Progenitor cell of endocrine pancreas (in vitro differentiated cells): ENCODE measurements at regions not wholly inside any gene's neighbourhood (a gene's known extent, or its start where the extent isn't known, plus 50 kb on each side); places are given as distances from the start of the nearest gene placed in this dataset.

ENCODE experiments used
- DNase-seq: peaks from one replicate; pipeline ENCODE4 v3.0.0; 2021; ENCODE audit warnings: low spot score; ENCODE audit not compliant: unreplicated experiment
- H3K27ac Mint-ChIP-seq: 2 replicates; pipeline ENCODE4 v1.8.0; 2021; ENCODE audit warnings: mild to moderate bottlenecking, moderate library complexity, mixed read lengths
- H3K27me3 Mint-ChIP-seq: 2 replicates; pipeline ENCODE4 v1.8.0; 2021; ENCODE audit warnings: mixed read lengths
- H3K36me3 Mint-ChIP-seq: 2 replicates; pipeline ENCODE4 v1.8.0; 2022; ENCODE audit warnings: mixed read lengths; ENCODE audit not compliant: insufficient read depth
- H3K4me1 Mint-ChIP-seq: 2 replicates; pipeline ENCODE4 v1.8.0; 2021; ENCODE audit warnings: low read depth, mixed read lengths
- H3K4me3 Mint-ChIP-seq: 2 replicates; pipeline ENCODE4 v1.8.0; 2021; ENCODE audit warnings: low read depth, mild to moderate bottlenecking, moderate library complexity, mixed read lengths
- H3K9me3 Mint-ChIP-seq: 2 replicates; pipeline ENCODE4 v1.8.0; 2021; ENCODE audit warnings: low read depth, mixed read lengths
- CTCF ChIP-seq: fragments of 200-600 bp; sonication (generic); IDR thresholded peaks from one replicate; pipeline ENCODE4 v1.5.0; 2021; ENCODE audit warnings: antibody characterized with exemption, mild to moderate bottlenecking; ENCODE audit not compliant: unreplicated experiment

DNA sequence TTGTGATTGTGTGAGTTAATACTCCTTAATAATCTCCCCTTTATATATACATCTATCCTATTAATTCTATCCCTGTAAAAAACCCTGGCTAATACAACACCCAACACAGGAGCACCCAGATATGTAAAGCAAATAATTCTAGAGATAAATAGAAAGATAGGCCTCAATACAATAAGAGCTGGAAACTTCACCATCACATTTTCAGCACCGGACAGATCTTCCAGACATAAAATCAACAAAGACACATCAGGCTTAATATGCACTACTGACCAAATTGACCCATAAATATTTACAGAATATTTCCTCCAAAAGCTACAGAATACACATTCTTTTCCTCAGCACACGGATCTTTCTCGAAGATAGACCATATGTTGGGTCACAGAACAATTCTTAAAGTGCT lies 71.0 kb upstream of the ST8SIA4 start:
- H3K4me3 Mint-ChIP-seq = no peak overlapping the region

DNA sequence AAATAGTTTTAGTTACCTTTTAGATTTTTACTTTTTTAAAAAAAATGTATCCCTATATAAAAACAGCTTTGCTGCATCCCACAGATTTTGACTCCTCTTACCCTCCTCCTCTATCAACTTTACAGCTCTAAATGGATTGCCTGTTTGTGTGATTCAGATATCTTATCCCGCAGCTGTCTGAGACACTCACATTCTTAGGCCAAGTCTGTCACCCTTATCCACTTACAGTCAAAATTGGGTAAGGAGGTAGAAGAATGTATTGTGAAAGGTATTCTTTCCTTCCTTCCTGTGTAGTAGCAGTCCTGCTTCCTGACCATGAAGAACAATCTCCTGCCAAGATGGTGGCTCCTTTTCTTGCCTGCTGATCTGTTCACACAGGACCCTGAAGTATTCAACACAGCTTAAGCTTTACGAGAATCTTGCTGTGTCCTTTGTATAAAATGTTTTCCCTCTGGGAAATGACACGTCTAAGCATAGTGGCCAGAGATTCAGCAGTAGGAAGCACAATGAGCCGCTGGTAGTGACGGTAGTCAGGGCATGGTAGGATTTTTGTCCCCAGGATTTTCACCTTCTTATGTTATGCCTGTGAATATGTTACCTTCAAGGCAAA lies 67.7 kb upstream of the ST8SIA4 start:
- no peak for DNase-seq

More for the DNA sequence above, 71.0 kb upstream of the ST8SIA4 start:
- H3K27me3 Mint-ChIP-seq = no peaks in the 10 kb centered on the region
- H3K9me3 Mint-ChIP-seq = no peaks in the 10 kb centered on the region
- no peak overlapping the region for H3K27ac Mint-ChIP-seq
- H3K36me3 Mint-ChIP-seq = no peaks in the 10 kb centered on the region
- DNase-seq = no peak
- no peak for TF ChIP-seq CTCF
- no peaks in the 10 kb centered on the region for H3K4me1 Mint-ChIP-seq

DNA sequence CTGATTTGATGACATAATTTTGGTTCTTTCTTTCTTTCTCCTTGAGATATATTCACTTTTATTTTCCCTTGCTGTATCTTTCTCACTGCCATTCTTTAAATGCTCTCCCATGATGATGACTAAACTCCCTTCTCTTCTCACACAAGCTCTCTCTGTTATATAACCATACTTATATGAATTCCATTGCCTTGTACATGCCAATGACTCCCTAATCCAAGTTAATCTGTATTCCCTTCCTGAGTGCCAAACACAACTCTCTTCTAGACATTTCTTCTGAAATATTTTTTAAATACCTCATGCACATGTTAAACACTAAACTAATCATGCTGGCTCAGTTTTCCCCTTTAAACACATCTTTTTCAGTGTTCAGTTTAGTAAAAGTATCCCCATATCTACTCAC lies 62.2 kb upstream of the ST8SIA4 start:
- H3K4me3 Mint-ChIP-seq = no peak overlapping the region

More for the DNA sequence above, 67.7 kb upstream of the ST8SIA4 start:
- Mint-ChIP-seq H3K4me3 (no peak overlapping the region), H3K27ac (no peak overlapping the region), H3K4me1 (no peaks in the 10 kb centered on the region), H3K27me3 (no peaks in the 10 kb centered on the region), H3K9me3 (no peaks in the 10 kb centered on the region), H3K36me3 (no peaks in the 10 kb centered on the region)
- TF ChIP-seq CTCF = no peak

More for the DNA sequence above, 62.2 kb upstream of the ST8SIA4 start:
- peaks cover 2% of the 10 kb centered on the region for H3K4me1 Mint-ChIP-seq
- DNase-seq = no peak
- no peak overlapping the region for H3K27ac Mint-ChIP-seq
- H3K9me3 Mint-ChIP-seq = no peaks in the 10 kb centered on the region
- no peak for TF ChIP-seq CTCF
- no peaks in the 10 kb centered on the region for H3K36me3 Mint-ChIP-seq
- H3K27me3 Mint-ChIP-seq = no peaks in the 10 kb centered on the region
